Stimulated activated CD4-positive, alpha-beta T cell treated with anti-CD3 and anti-CD28 coated beads, Interleukin-1b, Interleukin-23, amount 100 ng/mL, for 1 hour (primary cell): ENCODE measurements at regions not wholly inside any gene's neighbourhood (a gene's known extent, or its start where the extent isn't known, plus 50 kb on each side); places are given as distances from the start of the nearest gene placed in this dataset.

Experiments used
- DNase-seq, 2 donors: peaks; one replicate each; pipeline ENCODE4 v3.0.0-alpha.2; 2020; ENCODE audit warnings: low read depth in 2 of 2

GRCh38 chr4:53815281-53815680, 224.0 kb upstream of the LNX1 start:
- no peak for DNase-seq

GRCh38 chr4:53813998-53814397, 222.7 kb upstream of the LNX1 start:
- DNase-seq, result no peak

- DNase-seq, result no peak
These were observed 219.4 kb upstream of the LNX1 start for GRCh38 chr4:53810643-53811042.

GRCh38 chr4:53809816-53810215, 218.5 kb upstream of the LNX1 start:
- no peak for DNase-seq

- DNase-seq, result no peak
These were observed 214.0 kb upstream of the LNX1 start for GRCh38 chr4:53805291-53805690.

GRCh38 chr4:53804719-53805118, 213.4 kb upstream of the LNX1 start:
- DNase-seq, result no peak

GRCh38 chr4:53802500-53802899, 211.2 kb upstream of the LNX1 start:
- no peak for DNase-seq

GRCh38 chr4:53801373-53801772, 210.1 kb upstream of the LNX1 start:
- DNase-seq, result no peak

GRCh38 chr4:53800741-53801140, 209.5 kb upstream of the LNX1 start:
- DNase-seq, result no peak

GRCh38 chr4:53793096-53793495, 201.8 kb upstream of the LNX1 start:
- no peak for DNase-seq

- no peak for DNase-seq
These were observed 199.0 kb upstream of the LNX1 start for GRCh38 chr4:53790286-53790685.

- DNase-seq, result no peak
These were observed 197.3 kb upstream of the LNX1 start for GRCh38 chr4:53788621-53789020.

- DNase-seq, result no peak
These were observed 196.7 kb upstream of the LNX1 start for GRCh38 chr4:53788011-53788410.

GRCh38 chr4:53786632-53787031, 195.3 kb upstream of the LNX1 start:
- no peak for DNase-seq

- DNase-seq, result no peak
These were observed 194.7 kb upstream of the LNX1 start for GRCh38 chr4:53785996-53786395.

- DNase-seq, result no peak
These were observed 192.8 kb upstream of the LNX1 start for GRCh38 chr4:53784112-53784511.

- no peak for DNase-seq
These were observed 192.0 kb upstream of the LNX1 start for GRCh38 chr4:53783208-53783859.

- no peak for DNase-seq
These were observed 191.2 kb upstream of the LNX1 start for GRCh38 chr4:53782458-53782845.

GRCh38 chr4:53781629-53782457, 190.6 kb upstream of the LNX1 start:
- no peak for DNase-seq

- DNase-seq, result no peak
These were observed 189.6 kb upstream of the LNX1 start for GRCh38 chr4:53780736-53781400.

- DNase-seq, result no peak
These were observed 187.7 kb upstream of the LNX1 start for GRCh38 chr4:53779025-53779424.

GRCh38 chr4:53778155-53778554, 186.9 kb upstream of the LNX1 start:
- DNase-seq, result no peak
